GM18508 (cell line): ENCODE measurements at regions not wholly inside any gene's neighbourhood (a gene's known extent, or its start where the extent isn't known, plus 50 kb on each side); places are given as distances from the start of the nearest gene placed in this dataset.
"Not testable (repeated sequence)": the region's sequence is repeated elsewhere in the genome, so short reads cannot be mapped to it uniquely, and the experiment has no call there.

Experiments
- ATAC-seq: cut with Tn5 transposase; IDR thresholded peaks from one replicate; pipeline ENCODE4 v1.9.1; 2021; ENCODE audit warnings: moderate number of reproducible peaks; ENCODE audit not compliant: insufficient read depth, unreplicated experiment

GRCh38 chr10:90226517-90226916 lies 525.1 kb downstream of the KIF20B start:
- ATAC-seq: no peak

- ATAC-seq: no peak
These were observed 525.8 kb downstream of the KIF20B start for GRCh38 chr10:90227217-90227656.

- no peak for ATAC-seq
These were observed 526.4 kb downstream of the KIF20B start for GRCh38 chr10:90227786-90228185.

- ATAC-seq: no peak
These were observed 528.1 kb downstream of the KIF20B start for GRCh38 chr10:90229486-90229885.

- ATAC-seq: not testable (repeated sequence)
These were observed 532.4 kb downstream of the KIF20B start for GRCh38 chr10:90233805-90234204.

GRCh38 chr10:90245623-90246022 lies 544.2 kb downstream of the KIF20B start:
- ATAC-seq: no peak

- not testable (repeated sequence) for ATAC-seq
These were observed 549.4 kb downstream of the KIF20B start for GRCh38 chr10:90250784-90251183.

GRCh38 chr10:90269699-90270098 lies 568.3 kb downstream of the KIF20B start:
- no peak for ATAC-seq

- no peak for ATAC-seq
These were observed 573.5 kb downstream of the KIF20B start for GRCh38 chr10:90274721-90275468.

- ATAC-seq: no peak
These were observed 575.6 kb downstream of the KIF20B start for GRCh38 chr10:90276894-90277475.

- no peak for ATAC-seq
These were observed 571.4 kb downstream of the HTR7 start for GRCh38 chr10:90286406-90286805.

GRCh38 chr10:90286941-90287340 lies 570.9 kb downstream of the HTR7 start:
- no peak for ATAC-seq

GRCh38 chr10:90288391-90288933 lies 569.4 kb downstream of the HTR7 start:
- no peak for ATAC-seq

- no peak for ATAC-seq
These were observed 568.8 kb downstream of the HTR7 start for GRCh38 chr10:90289037-90289436.

GRCh38 chr10:90293616-90294015 lies 564.2 kb downstream of the HTR7 start:
- ATAC-seq: no peak

GRCh38 chr10:90294821-90295540 lies 562.9 kb downstream of the HTR7 start:
- not testable (repeated sequence) for ATAC-seq

- not testable (repeated sequence) for ATAC-seq
These were observed 555.8 kb downstream of the HTR7 start for GRCh38 chr10:90302031-90302430.

- ATAC-seq: no peak
These were observed 554.9 kb downstream of the HTR7 start for GRCh38 chr10:90302758-90303481.

GRCh38 chr10:90304533-90304932 lies 553.3 kb downstream of the HTR7 start:
- ATAC-seq: no peak

GRCh38 chr10:90306187-90306586 lies 551.7 kb downstream of the HTR7 start:
- no peak for ATAC-seq
